H9 (cell line): ENCODE measurements at regions not wholly inside any gene's neighbourhood (a gene's known extent, or its start where the extent isn't known, plus 50 kb on each side); places are given as distances from the start of the nearest gene placed in this dataset.

Source experiments
- DNase-seq: peaks from one replicate; pipeline ENCODE4 v3.0.0-alpha.2; 2017
- H2AFZ ChIP-seq: one replicate; pipeline ENCODE4 v1.6.1; 2013; ENCODE audit warnings: mild to moderate bottlenecking, low read length, control low read depth, moderate library complexity
- H2AK5ac ChIP-seq: 2 replicates; pipeline ENCODE4 v1.6.1; 2013; ENCODE audit warnings: low read length, control low read depth, mixed read lengths; ENCODE audit not compliant: insufficient read length
- H2BK120ac ChIP-seq: one replicate; pipeline ENCODE4 v1.6.1; 2013; ENCODE audit warnings: low read depth, mild to moderate bottlenecking, low read length, control low read depth, inconsistent platforms; ENCODE audit not compliant: poor library complexity, severe bottlenecking
- H2BK12ac ChIP-seq: 2 replicates; pipeline ENCODE4 v1.6.1; 2013; ENCODE audit warnings: low read length, control low read depth, mixed read lengths, low read depth; ENCODE audit not compliant: insufficient read length
- H2BK15ac ChIP-seq: 2 replicates; pipeline ENCODE4 v1.6.1; 2013; ENCODE audit warnings: low read depth, low read length, control low read depth
- H2BK20ac ChIP-seq: one replicate; pipeline ENCODE4 v1.6.1; 2013; ENCODE audit warnings: low read depth, mild to moderate bottlenecking, low read length, control low read depth, inconsistent platforms; ENCODE audit not compliant: poor library complexity, severe bottlenecking
- H2BK5ac ChIP-seq: 2 replicates; pipeline ENCODE4 v1.6.1; 2013; ENCODE audit warnings: low read length, control low read depth, mixed read lengths; ENCODE audit not compliant: insufficient read length
- H3K14ac ChIP-seq: 2 replicates; pipeline ENCODE4 v1.6.1; 2013; ENCODE audit warnings: low read length, control low read depth; ENCODE audit not compliant: insufficient read depth
- H3K18ac ChIP-seq: 2 replicates; pipeline ENCODE4 v1.6.1; 2013; ENCODE audit warnings: low read depth, mild to moderate bottlenecking, mixed read lengths, low read length, control low read depth; ENCODE audit not compliant: insufficient read length
- H3K23ac ChIP-seq: 2 replicates; pipeline ENCODE4 v1.6.1; 2013; ENCODE audit warnings: low read length, control low read depth, mixed read lengths, low read depth; ENCODE audit not compliant: insufficient read length
- H3K23me2 ChIP-seq: 2 replicates; pipeline ENCODE4 v1.6.1; 2013; ENCODE audit warnings: low read depth, mild to moderate bottlenecking, mixed read lengths, low read length, control low read depth; ENCODE audit not compliant: insufficient read length, poor library complexity, severe bottlenecking
- H3K27ac ChIP-seq: 2 replicates; pipeline ENCODE4 v1.5.1; 2013; ENCODE audit warnings: low read length, control low read depth, mixed read lengths, low read depth; ENCODE audit not compliant: insufficient read length
- H3K27me3 ChIP-seq: 2 replicates; pipeline ENCODE4 v1.6.1; 2013; ENCODE audit warnings: low read length, control low read depth, inconsistent platforms; ENCODE audit not compliant: insufficient read depth
- H3K4ac ChIP-seq: 2 replicates; pipeline ENCODE4 v1.6.1; 2013; ENCODE audit warnings: low read depth, mild to moderate bottlenecking, control low read depth, inconsistent platforms, low read length, moderate library complexity
- H3K4me1 ChIP-seq: 2 replicates; pipeline ENCODE4 v1.6.1; 2013; ENCODE audit warnings: low read length, control low read depth, inconsistent platforms; ENCODE audit not compliant: insufficient read depth
- H3K4me2 ChIP-seq: 2 replicates; pipeline ENCODE4 v1.6.1; 2013; ENCODE audit warnings: low read length, control low read depth, mixed read lengths; ENCODE audit not compliant: insufficient read length, insufficient read depth
- H3K56ac ChIP-seq: 2 replicates; pipeline ENCODE4 v1.6.1; 2013; ENCODE audit warnings: low read depth, mild to moderate bottlenecking, mixed read lengths, low read length, control low read depth; ENCODE audit not compliant: insufficient read length
- H3K79me1 ChIP-seq: 2 replicates; pipeline ENCODE4 v1.6.1; 2013; ENCODE audit warnings: low read depth, mild to moderate bottlenecking, moderate library complexity, low read length, control low read depth, inconsistent platforms; ENCODE audit not compliant: insufficient read depth, poor library complexity, severe bottlenecking
- H3K79me2 ChIP-seq: 2 replicates; pipeline ENCODE4 v1.6.1; 2013; ENCODE audit warnings: low read length, control low read depth, inconsistent platforms; ENCODE audit not compliant: insufficient read depth
- H3K9ac ChIP-seq: 2 replicates; pipeline ENCODE4 v1.6.1; 2013; ENCODE audit warnings: low read length, control low read depth, mixed read lengths; ENCODE audit not compliant: insufficient read length; ENCODE audit errors: extremely low read depth
- H3K9me3 ChIP-seq: one replicate; pipeline ENCODE4 v1.6.1; 2013; ENCODE audit warnings: low read depth, low read length, inconsistent platforms; ENCODE audit not compliant: control insufficient read depth
- H3T11ph ChIP-seq: one replicate; pipeline ENCODE4 v1.6.1; 2013; ENCODE audit warnings: mild to moderate bottlenecking, low read length, control low read depth, inconsistent platforms
- H4K20me1 ChIP-seq: one replicate; pipeline ENCODE4 v1.6.1; 2013; ENCODE audit not compliant: control insufficient read depth, insufficient read length, insufficient read depth
- H4K5ac ChIP-seq: 2 replicates; pipeline ENCODE4 v1.6.1; 2013; ENCODE audit warnings: low read depth, mild to moderate bottlenecking, mixed read lengths, low read length, control low read depth; ENCODE audit not compliant: insufficient read length
- H4K8ac ChIP-seq: replicated peaks from 2 replicates; pipeline ENCODE4 v1.6.1; 2013; ENCODE audit warnings: low read length, control low read depth, mixed read lengths, low read depth; ENCODE audit not compliant: insufficient read length
- H4K91ac ChIP-seq: 2 replicates; pipeline ENCODE4 v1.6.1; 2013; ENCODE audit warnings: low read depth, mild to moderate bottlenecking, moderate library complexity, mixed read lengths, low read length, control low read depth; ENCODE audit not compliant: insufficient read length
- H3K27ac Mint-ChIP-seq, 3 experiments: 2 replicates in 2 of 3; 3 replicates in 1 of 3; pipeline ENCODE4 v1.8.0; 2020 to 2021; ENCODE audit warnings: mixed read lengths in 3 of 3, mild to moderate bottlenecking in 1 of 3, moderate library complexity in 1 of 3
- H3K27me3 Mint-ChIP-seq: 2 replicates; pipeline ENCODE4 v1.8.0; 2021; ENCODE audit warnings: low read depth, mild to moderate bottlenecking, moderate library complexity, mixed read lengths
- H3K36me3 Mint-ChIP-seq, 3 experiments: 2 replicates in 2 of 3; 3 replicates in 1 of 3; pipeline ENCODE4 v1.8.0; 2020 to 2021; ENCODE audit warnings: low read depth in 3 of 3, mixed read lengths in 3 of 3; ENCODE audit not compliant: insufficient read depth in 1 of 3
- H3K4me1 Mint-ChIP-seq, 2 experiments: 2 replicates each; pipeline ENCODE4 v1.8.0; 2020; ENCODE audit warnings: mixed read lengths in 2 of 2
- H3K4me3 Mint-ChIP-seq, 2 experiments: 2 replicates in 1 of 2; 3 replicates in 1 of 2; pipeline ENCODE4 v1.8.0; 2020 to 2021; ENCODE audit warnings: mild to moderate bottlenecking in 2 of 2, mixed read lengths in 2 of 2, moderate library complexity in 1 of 2
- H3K9me3 Mint-ChIP-seq, 2 experiments: 2 replicates in 1 of 2; 3 replicates in 1 of 2; pipeline ENCODE4 v1.8.0; 2020; ENCODE audit warnings: mild to moderate bottlenecking in 2 of 2, mixed read lengths in 2 of 2, moderate library complexity in 1 of 2
- WGBS: extraction: QIAGEN DNeasy Blood & Tissue Kit; methylation state at CpG from one replicate; pipeline ENCODE4 v1.1.7; 2013; ENCODE audit warnings: missing lambda C conversion rate, low lambda C conversion rate, mixed read lengths; ENCODE audit not compliant: insufficient read length; ENCODE audit errors: extremely low coverage; 5-methylcytosine and 5-hydroxymethylcytosine counted together
- TF ChIP-seq, protein P1 (sequence below): fragments of 200-600 bp; sonication (generic); conservative IDR thresholded peaks from 3 replicates; pipeline ENCODE4 v1.8.0; 2021; ENCODE audit warnings: antibody characterized with exemption, mild to moderate bottlenecking

DNA sequence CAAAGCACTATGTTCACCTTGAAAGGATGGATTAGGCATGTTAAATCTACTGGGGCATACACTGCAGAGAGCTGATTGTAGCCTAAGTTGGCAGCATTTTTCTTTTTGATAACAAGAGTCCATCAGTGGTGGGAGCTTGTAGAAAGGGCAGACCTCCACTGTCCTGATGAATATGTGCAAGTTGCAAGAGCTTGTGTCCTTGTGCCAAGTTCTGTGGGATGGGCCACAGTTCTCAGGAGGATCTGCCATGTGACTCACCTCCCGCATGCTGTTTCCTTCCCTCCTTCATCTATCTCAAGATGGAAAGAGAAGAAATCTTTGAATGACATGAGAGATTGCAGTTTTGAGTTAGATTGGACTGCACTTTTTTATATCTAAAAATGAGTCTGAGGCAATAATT, 58.3 kb upstream of the GGTLC1 start:
- no peak overlapping the region for H3K4ac ChIP-seq
- no peaks in the 10 kb centered on the region for H3K9me3 Mint-ChIP-seq
- H3K56ac ChIP-seq = no peak overlapping the region
- no peaks in the 10 kb centered on the region for H3K36me3 Mint-ChIP-seq
- H4K5ac ChIP-seq = no peak overlapping the region
- H4K91ac ChIP-seq = no peak overlapping the region
- no peaks in the 10 kb centered on the region for H3K27me3 Mint-ChIP-seq
- H3K9me3 ChIP-seq = no peaks in the 10 kb centered on the region
- no peak overlapping the region for H3K23ac ChIP-seq
- no peaks in the 10 kb centered on the region for H3K79me1 ChIP-seq
- TF ChIP-seq, protein P1, sequence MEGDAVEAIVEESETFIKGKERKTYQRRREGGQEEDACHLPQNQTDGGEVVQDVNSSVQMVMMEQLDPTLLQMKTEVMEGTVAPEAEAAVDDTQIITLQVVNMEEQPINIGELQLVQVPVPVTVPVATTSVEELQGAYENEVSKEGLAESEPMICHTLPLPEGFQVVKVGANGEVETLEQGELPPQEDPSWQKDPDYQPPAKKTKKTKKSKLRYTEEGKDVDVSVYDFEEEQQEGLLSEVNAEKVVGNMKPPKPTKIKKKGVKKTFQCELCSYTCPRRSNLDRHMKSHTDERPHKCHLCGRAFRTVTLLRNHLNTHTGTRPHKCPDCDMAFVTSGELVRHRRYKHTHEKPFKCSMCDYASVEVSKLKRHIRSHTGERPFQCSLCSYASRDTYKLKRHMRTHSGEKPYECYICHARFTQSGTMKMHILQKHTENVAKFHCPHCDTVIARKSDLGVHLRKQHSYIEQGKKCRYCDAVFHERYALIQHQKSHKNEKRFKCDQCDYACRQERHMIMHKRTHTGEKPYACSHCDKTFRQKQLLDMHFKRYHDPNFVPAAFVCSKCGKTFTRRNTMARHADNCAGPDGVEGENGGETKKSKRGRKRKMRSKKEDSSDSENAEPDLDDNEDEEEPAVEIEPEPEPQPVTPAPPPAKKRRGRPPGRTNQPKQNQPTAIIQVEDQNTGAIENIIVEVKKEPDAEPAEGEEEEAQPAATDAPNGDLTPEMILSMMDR = no peak
- no peak overlapping the region for H2BK5ac ChIP-seq
- no peak overlapping the region for H2BK120ac ChIP-seq
- WGBS = no CpG with 5 or more reads among the region's 1 CpG
- no peak overlapping the region for H2AFZ ChIP-seq
- H4K8ac ChIP-seq = no peak overlapping the region
- no peaks in the 10 kb centered on the region for H3K4me1 ChIP-seq
- no peaks in the 10 kb centered on the region for H3K79me2 ChIP-seq
- H3K4me2 ChIP-seq = no peak overlapping the region
- H4K20me1 ChIP-seq = no peaks in the 10 kb centered on the region
- H3K27me3 ChIP-seq = no peaks in the 10 kb centered on the region
- no peak overlapping the region for H3K27ac Mint-ChIP-seq
- no peak overlapping the region for H3K4me3 Mint-ChIP-seq
- no peak overlapping the region for H3K9ac ChIP-seq
- H3K14ac ChIP-seq = no peak overlapping the region
- no peak overlapping the region for H3K27ac ChIP-seq
- H3K18ac ChIP-seq = no peak overlapping the region
- no peak overlapping the region for H2AK5ac ChIP-seq
- no peaks in the 10 kb centered on the region for H3K4me1 Mint-ChIP-seq
- no peak for DNase-seq
- H3T11ph ChIP-seq = no peak overlapping the region
- no peak overlapping the region for H2BK20ac ChIP-seq
- no peaks in the 10 kb centered on the region for H3K23me2 ChIP-seq
- no peak overlapping the region for H2BK12ac ChIP-seq
- H2BK15ac ChIP-seq = no peak overlapping the region
